Trophoblast cell (in vitro differentiated cells and primary cell): ENCODE measurements at regions not wholly inside any gene's neighbourhood (a gene's known extent, or its start where the extent isn't known, plus 50 kb on each side); places are given as distances from the start of the nearest gene placed in this dataset.

Experiments used
- DNase-seq, 2 donors: peaks; one replicate each; pipeline ENCODE4 v3.0.0-alpha.2; 2016
- H2AFZ ChIP-seq: 2 replicates; pipeline ENCODE4 v1.6.1; 2013; ENCODE audit warnings: low read length, moderate library complexity, mild to moderate bottlenecking; ENCODE audit not compliant: insufficient read depth, poor library complexity
- H2AK5ac ChIP-seq: 2 replicates; pipeline ENCODE4 v1.6.1; 2013; ENCODE audit warnings: mild to moderate bottlenecking, low read length
- H2BK120ac ChIP-seq: 2 replicates; pipeline ENCODE4 v1.6.1; 2013; ENCODE audit warnings: low read length, mild to moderate bottlenecking, moderate library complexity; ENCODE audit not compliant: insufficient read depth, poor library complexity
- H2BK12ac ChIP-seq: 2 replicates; pipeline ENCODE4 v1.6.1; 2013; ENCODE audit warnings: mild to moderate bottlenecking, low read length, moderate library complexity
- H2BK5ac ChIP-seq: 2 replicates; pipeline ENCODE4 v1.6.1; 2013; ENCODE audit warnings: low read length, low read depth, moderate library complexity, mild to moderate bottlenecking; ENCODE audit not compliant: poor library complexity
- H3K14ac ChIP-seq: 2 replicates; pipeline ENCODE4 v1.6.1; 2013; ENCODE audit warnings: mild to moderate bottlenecking, low read length
- H3K18ac ChIP-seq: 2 replicates; pipeline ENCODE4 v1.6.1; 2013; ENCODE audit warnings: mild to moderate bottlenecking, low read length
- H3K23ac ChIP-seq: 2 replicates; pipeline ENCODE4 v1.6.1; 2013; ENCODE audit warnings: low read length
- H3K27ac ChIP-seq: 2 replicates; pipeline ENCODE4 v1.5.1; 2013; ENCODE audit warnings: low read depth, mild to moderate bottlenecking, inconsistent platforms, low read length, moderate library complexity
- H3K27me3 ChIP-seq: 2 replicates; pipeline ENCODE4 v1.6.1; 2013; ENCODE audit warnings: inconsistent platforms, mild to moderate bottlenecking, low read length, moderate library complexity; ENCODE audit not compliant: insufficient read depth
- H3K36me3 ChIP-seq, 2 experiments: 1 replicate in 1 of 2; 2 replicates in 1 of 2; pipeline ENCODE4 v1.6.1; 2013; ENCODE audit warnings: low read length in 2 of 2, mild to moderate bottlenecking in 2 of 2, moderate library complexity in 1 of 2; ENCODE audit not compliant: insufficient read depth in 2 of 2, control insufficient read depth in 1 of 2
- H3K4ac ChIP-seq: 2 replicates; pipeline ENCODE4 v1.6.1; 2013; ENCODE audit warnings: low read depth, mild to moderate bottlenecking, low read length, moderate library complexity
- H3K4me1 ChIP-seq, 2 experiments: 1 replicate in 1 of 2; 2 replicates in 1 of 2; pipeline ENCODE4 v1.6.1; 2013; ENCODE audit warnings: low read length in 2 of 2, mild to moderate bottlenecking in 2 of 2, moderate library complexity in 1 of 2; ENCODE audit not compliant: insufficient read depth in 2 of 2, control insufficient read depth in 1 of 2
- H3K4me2 ChIP-seq: 2 replicates; pipeline ENCODE4 v1.6.1; 2013; ENCODE audit warnings: inconsistent platforms, mild to moderate bottlenecking, low read length, moderate library complexity
- H3K4me3 ChIP-seq: 2 replicates; pipeline ENCODE4 v1.5.1; 2013; ENCODE audit warnings: mild to moderate bottlenecking, low read depth, low read length, inconsistent platforms
- H3K79me1 ChIP-seq: one replicate; pipeline ENCODE4 v1.6.1; 2013; ENCODE audit warnings: low read length
- H3K79me2 ChIP-seq: 2 replicates; pipeline ENCODE4 v1.6.1; 2013; ENCODE audit warnings: low read length, mild to moderate bottlenecking; ENCODE audit not compliant: control insufficient read depth, insufficient read depth, poor library complexity
- H3K9ac ChIP-seq: 2 replicates; pipeline ENCODE4 v1.6.1; 2013; ENCODE audit warnings: mild to moderate bottlenecking, low read length
- H3K9me3 ChIP-seq: 2 replicates; pipeline ENCODE4 v1.6.1; 2013; ENCODE audit warnings: low read depth, mild to moderate bottlenecking, control low read depth, inconsistent platforms, low read length; ENCODE audit not compliant: insufficient read depth
- H4K12ac ChIP-seq: 2 replicates; pipeline ENCODE4 v1.6.1; 2013; ENCODE audit warnings: low read depth, mild to moderate bottlenecking, low read length, moderate library complexity
- H4K8ac ChIP-seq: 2 replicates; pipeline ENCODE4 v1.6.1; 2013; ENCODE audit warnings: low read depth, mild to moderate bottlenecking, low read length, moderate library complexity
- H4K91ac ChIP-seq: one replicate; pipeline ENCODE4 v1.6.1; 2013; ENCODE audit warnings: low read depth, mild to moderate bottlenecking, low read length, moderate library complexity
- WGBS: extraction: QIAGEN DNeasy Blood & Tissue Kit; methylation state at CpG from one replicate; pipeline ENCODE4 v1.1.7; 2013; ENCODE audit warnings: missing lambda C conversion rate; ENCODE audit not compliant: insufficient read length, insufficient coverage; ENCODE audit errors: extremely low coverage; 5-methylcytosine and 5-hydroxymethylcytosine counted together

DNA sequence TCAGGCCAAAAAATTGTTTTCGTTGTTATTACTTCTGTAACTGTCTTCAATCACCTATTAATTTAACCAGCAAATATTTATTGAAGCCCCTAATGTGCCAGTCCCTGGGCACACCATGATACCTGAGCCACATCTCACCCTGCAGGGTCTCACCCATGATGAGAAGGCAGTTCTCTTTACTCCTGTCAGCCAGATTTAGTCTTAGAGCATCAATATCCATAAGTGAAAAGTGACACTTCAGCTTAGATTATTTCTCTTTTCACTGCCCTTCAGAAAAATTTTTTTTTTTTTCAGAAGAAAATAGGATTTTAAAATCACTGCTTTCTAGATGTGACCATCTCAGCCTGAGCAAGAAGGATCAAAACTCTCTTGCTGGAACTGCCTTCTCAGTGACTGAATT lies 258.6 kb upstream of the NFE2L3 start:
- H3K9me3 ChIP-seq, result no peaks in the 10 kb centered on the region
- no CpG with 5 or more reads among the region's 1 CpG for WGBS
- no peak for DNase-seq
- no peak overlapping the region for H4K12ac ChIP-seq
- no peak overlapping the region for H2AFZ ChIP-seq
- H2BK5ac ChIP-seq, result no peak overlapping the region
- no peak overlapping the region for H4K8ac ChIP-seq
- H2BK12ac ChIP-seq, result no peak overlapping the region
- no peak overlapping the region for H2BK120ac ChIP-seq
- no peak overlapping the region for H3K14ac ChIP-seq
- H3K23ac ChIP-seq, result no peak overlapping the region
- peaks cover 4 to 9% of the 10 kb centered on the region in 2 experiments for H3K4me1 ChIP-seq
- no peak overlapping the region for H3K4me3 ChIP-seq
- no peaks in the 10 kb centered on the region for H3K79me2 ChIP-seq
- H2AK5ac ChIP-seq, result no peak overlapping the region
- H3K27ac ChIP-seq, result no peak overlapping the region
- H3K79me1 ChIP-seq, result no peaks in the 10 kb centered on the region
- H3K4ac ChIP-seq, result no peak overlapping the region
- no peak overlapping the region for H3K9ac ChIP-seq
- H3K4me2 ChIP-seq, result no peak overlapping the region
- H3K36me3 ChIP-seq, result no peaks in the 10 kb centered on the region
- H4K91ac ChIP-seq, result no peak overlapping the region
- no peaks in the 10 kb centered on the region for H3K27me3 ChIP-seq
- no peak overlapping the region for H3K18ac ChIP-seq

DNA sequence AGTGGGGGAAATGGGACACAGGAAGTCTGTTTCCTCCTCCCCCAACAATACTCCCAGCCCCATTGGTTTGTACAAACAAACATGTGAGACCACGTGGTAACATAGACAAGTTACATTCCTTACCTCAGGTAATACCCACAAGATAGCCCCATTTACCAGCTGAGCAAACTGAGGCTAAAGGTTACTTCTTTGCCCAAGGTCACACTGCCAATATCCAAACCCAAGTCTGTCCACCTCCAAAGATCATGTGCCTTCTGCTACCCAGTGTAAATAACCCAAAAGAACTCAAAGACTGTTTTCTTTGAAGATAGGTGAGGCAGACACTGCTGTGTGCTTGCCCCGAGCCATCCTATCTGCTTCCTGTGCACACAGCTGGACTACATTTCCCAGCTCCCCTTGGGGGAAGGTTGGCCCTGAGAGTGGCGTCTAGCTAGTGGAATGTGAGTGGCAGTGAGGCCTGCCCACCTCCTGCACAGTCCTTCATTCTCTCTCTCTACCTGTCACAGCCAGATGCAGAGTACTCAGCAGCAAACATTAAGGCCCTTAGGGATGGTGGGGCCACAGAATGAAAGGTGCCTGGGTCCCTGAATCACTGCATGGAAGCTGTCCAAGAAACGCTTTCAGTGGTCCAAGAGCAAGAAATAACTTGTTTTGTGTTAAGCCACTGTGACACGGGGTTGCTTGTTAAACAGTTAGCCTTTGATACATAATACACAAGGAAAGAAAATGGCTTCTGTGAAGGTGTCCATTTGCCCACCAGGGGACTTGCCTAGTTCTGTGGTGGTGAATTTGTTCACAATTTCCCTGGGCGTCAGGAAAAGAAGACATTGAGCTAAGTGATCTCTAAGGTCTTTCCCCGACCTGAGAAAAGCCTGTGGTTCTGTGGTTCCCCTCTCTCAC lies 257.7 kb upstream of the NFE2L3 start:
- H3K4ac ChIP-seq, result no peak overlapping the region
- DNase-seq, result peak in 1 of 2 donors; percentile 27
- H4K8ac ChIP-seq, result peak overlapping the region; percentile 48
- H2AK5ac ChIP-seq, result no peak overlapping the region
- no peak overlapping the region for H3K4me2 ChIP-seq
- no peaks in the 10 kb centered on the region for H3K79me2 ChIP-seq
- H4K12ac ChIP-seq, result no peak overlapping the region
- no peaks in the 10 kb centered on the region for H3K9me3 ChIP-seq
- H2BK12ac ChIP-seq, result no peak overlapping the region
- H3K9ac ChIP-seq, result no peak overlapping the region
- no peak overlapping the region for H4K91ac ChIP-seq
- no CpG with 5 or more reads among the region's 7 CpGs for WGBS
- no peak overlapping the region for H2BK120ac ChIP-seq
- H3K4me1 ChIP-seq, result peaks cover 4 to 9% of the 10 kb centered on the region in 2 experiments
- H3K36me3 ChIP-seq, result no peaks in the 10 kb centered on the region
- no peak overlapping the region for H3K18ac ChIP-seq
- no peak overlapping the region for H3K23ac ChIP-seq
- no peak overlapping the region for H3K27ac ChIP-seq
- no peak overlapping the region for H3K4me3 ChIP-seq
- H3K79me1 ChIP-seq, result no peaks in the 10 kb centered on the region
- H2AFZ ChIP-seq, result peak overlapping the region; percentile 30
- no peaks in the 10 kb centered on the region for H3K27me3 ChIP-seq
- H2BK5ac ChIP-seq, result no peak overlapping the region
- no peak overlapping the region for H3K14ac ChIP-seq

DNA sequence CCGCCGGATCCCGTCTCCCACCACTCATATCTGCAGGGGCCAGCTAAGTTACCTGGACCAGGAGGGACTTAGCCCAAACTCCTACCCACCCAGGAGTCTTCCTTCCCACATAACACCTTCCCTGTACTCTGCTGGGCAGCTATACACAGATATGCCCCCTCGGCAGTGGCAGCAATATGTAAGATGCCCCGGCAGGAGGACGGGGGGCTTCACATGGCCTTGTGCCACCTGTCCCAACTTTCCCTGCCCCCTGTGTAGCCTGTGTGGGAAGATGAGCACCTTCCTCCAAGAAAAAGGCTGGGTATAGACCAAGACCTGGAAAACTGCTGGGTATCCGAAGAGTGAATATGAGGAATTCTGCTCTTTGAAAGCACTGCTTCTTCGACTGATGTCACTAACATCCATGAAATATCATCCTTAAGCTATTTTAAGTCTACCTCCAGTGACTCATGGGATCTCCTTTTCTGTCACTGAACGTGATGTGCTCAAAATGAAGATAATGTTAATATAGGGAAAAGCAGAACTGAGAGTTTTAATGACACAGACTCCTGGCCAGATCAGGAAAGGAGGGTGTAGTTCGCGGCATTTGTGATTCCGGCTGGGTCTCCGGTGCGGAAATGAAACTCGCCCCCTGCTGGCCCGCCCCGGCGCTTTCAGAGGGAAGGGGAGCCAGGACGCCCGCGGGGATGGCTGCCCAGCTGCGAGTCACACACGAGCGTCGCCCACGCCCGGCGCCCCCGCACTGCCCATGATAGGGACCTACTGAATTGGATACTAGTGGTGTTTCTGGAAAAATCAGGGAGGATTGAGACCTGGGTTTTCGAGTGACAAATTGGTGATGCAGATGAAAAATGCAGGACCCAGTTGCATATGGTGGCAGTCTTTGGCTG lies 256.9 kb upstream of the NFE2L3 start:
- no CpG with 5 or more reads among the region's 30 CpGs for WGBS

GRCh38 chr7:25895792-25896171 lies 256.2 kb upstream of the NFE2L3 start:
- no peaks in the 10 kb centered on the region for H3K36me3 ChIP-seq
- no peak overlapping the region for H3K9ac ChIP-seq
- no peaks in the 10 kb centered on the region for H3K9me3 ChIP-seq
- H3K18ac ChIP-seq, result no peak overlapping the region
- peak overlapping the region; percentile 13 for H2BK12ac ChIP-seq
- H3K4me1 ChIP-seq, result peaks cover 4 to 9% of the 10 kb centered on the region in 2 experiments
- no peaks in the 10 kb centered on the region for H3K79me2 ChIP-seq
- no peak overlapping the region for H3K14ac ChIP-seq
- H4K12ac ChIP-seq, result no peak overlapping the region
- WGBS, result no CpG with 5 or more reads among the region's 6 CpGs
- H3K4ac ChIP-seq, result no peak overlapping the region
- H3K23ac ChIP-seq, result no peak overlapping the region
- H3K27me3 ChIP-seq, result no peaks in the 10 kb centered on the region
- no peak overlapping the region for H2BK5ac ChIP-seq
- no peak overlapping the region for H3K4me3 ChIP-seq
- peak overlapping the region; percentile 78 for H2AFZ ChIP-seq
- peak overlapping the region; percentile 71 for H3K4me2 ChIP-seq
- no peak overlapping the region for H4K91ac ChIP-seq
- H3K79me1 ChIP-seq, result no peaks in the 10 kb centered on the region
- H4K8ac ChIP-seq, result no peak overlapping the region
- H2AK5ac ChIP-seq, result no peak overlapping the region
- H3K27ac ChIP-seq, result no peak overlapping the region
- no peak overlapping the region for H2BK120ac ChIP-seq
- DNase-seq, result no peak

More for the DNA sequence above, 256.9 kb upstream of the NFE2L3 start:
- Histone ChIP-seq H3K4me2 (peak overlapping the region; percentile 71), H3K4ac (no peak overlapping the region), H4K91ac (no peak overlapping the region), H2BK120ac (no peak overlapping the region), H2AFZ (peak overlapping the region; percentile 78), H4K8ac (peak overlapping the region; percentile 57), H3K9ac (no peak overlapping the region), H3K79me1 (no peaks in the 10 kb centered on the region), H3K79me2 (no peaks in the 10 kb centered on the region), H2BK5ac (no peak overlapping the region), H3K27ac (no peak overlapping the region), H3K36me3 (no peaks in the 10 kb centered on the region), H4K12ac (no peak overlapping the region), H2AK5ac (no peak overlapping the region), H3K4me3 (no peak overlapping the region), H3K9me3 (no peaks in the 10 kb centered on the region), H3K4me1 (peaks cover 4 to 9% of the 10 kb centered on the region in 2 experiments), H2BK12ac (no peak overlapping the region), H3K23ac (no peak overlapping the region), H3K18ac (no peak overlapping the region), H3K14ac (no peak overlapping the region), H3K27me3 (no peaks in the 10 kb centered on the region)
- DNase-seq, result peak; percentile 52 to 70
